Keratinocyte (primary cell): ENCODE measurements at regions not wholly inside any gene's neighbourhood (a gene's known extent, or its start where the extent isn't known, plus 50 kb on each side); places are given as distances from the start of the nearest gene placed in this dataset.

Experiments
- EZH2 ChIP-seq: IDR thresholded peaks from one replicate; pipeline ENCODE4 v1.6.1; 2012; ENCODE audit warnings: inconsistent platforms, mild to moderate bottlenecking, low read length, moderate library complexity
- TF ChIP-seq, protein P1 (sequence below), 3 experiments: IDR thresholded peaks in 1 of 3; conservative IDR thresholded peaks in 1 of 3; optimal IDR thresholded peaks in 1 of 3; 2 replicates in 2 of 3; 3 replicates in 1 of 3; pipeline versions ENCODE3 to v1.5.1; 2011; ENCODE audit warnings: low read length in 3 of 3, mild to moderate bottlenecking in 3 of 3, moderate library complexity in 2 of 3, control low read depth in 1 of 3, inconsistent platforms in 1 of 3; ENCODE audit not compliant: insufficient read depth in 2 of 3; ENCODE audit errors: extremely low read depth in 1 of 3

- TF ChIP-seq, protein P1, sequence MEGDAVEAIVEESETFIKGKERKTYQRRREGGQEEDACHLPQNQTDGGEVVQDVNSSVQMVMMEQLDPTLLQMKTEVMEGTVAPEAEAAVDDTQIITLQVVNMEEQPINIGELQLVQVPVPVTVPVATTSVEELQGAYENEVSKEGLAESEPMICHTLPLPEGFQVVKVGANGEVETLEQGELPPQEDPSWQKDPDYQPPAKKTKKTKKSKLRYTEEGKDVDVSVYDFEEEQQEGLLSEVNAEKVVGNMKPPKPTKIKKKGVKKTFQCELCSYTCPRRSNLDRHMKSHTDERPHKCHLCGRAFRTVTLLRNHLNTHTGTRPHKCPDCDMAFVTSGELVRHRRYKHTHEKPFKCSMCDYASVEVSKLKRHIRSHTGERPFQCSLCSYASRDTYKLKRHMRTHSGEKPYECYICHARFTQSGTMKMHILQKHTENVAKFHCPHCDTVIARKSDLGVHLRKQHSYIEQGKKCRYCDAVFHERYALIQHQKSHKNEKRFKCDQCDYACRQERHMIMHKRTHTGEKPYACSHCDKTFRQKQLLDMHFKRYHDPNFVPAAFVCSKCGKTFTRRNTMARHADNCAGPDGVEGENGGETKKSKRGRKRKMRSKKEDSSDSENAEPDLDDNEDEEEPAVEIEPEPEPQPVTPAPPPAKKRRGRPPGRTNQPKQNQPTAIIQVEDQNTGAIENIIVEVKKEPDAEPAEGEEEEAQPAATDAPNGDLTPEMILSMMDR (optimal IDR thresholded peaks at IDR 0.05 in 1 of 3, IDR thresholded peaks at IDR 0.05 in 1 of 3, conservative IDR thresholded peaks at IDR 0.05 in 1 of 3; ENCODE audit: extremely low read depth in 1 of 3, insufficient read depth in 2 of 3, low read length in 3 of 3): no peak
- TF ChIP-seq EZH2: no peak
Observed at GRCh38 chr3:132834356-132834755, 112.1 kb upstream of the NPHP3 start.
